NCI-H1092 treated with DMSO at 0.1 percent for 48 hours (cell line): ENCODE measurements at regions not wholly inside any gene's neighbourhood (a gene's known extent, or its start where the extent isn't known, plus 50 kb on each side); places are given as distances from the start of the nearest gene placed in this dataset.

Experiments
- DNase-seq: peaks from one replicate; lab custom pipeline; 2025; lab: John Stamatoyannopoulos, UW

DNA sequence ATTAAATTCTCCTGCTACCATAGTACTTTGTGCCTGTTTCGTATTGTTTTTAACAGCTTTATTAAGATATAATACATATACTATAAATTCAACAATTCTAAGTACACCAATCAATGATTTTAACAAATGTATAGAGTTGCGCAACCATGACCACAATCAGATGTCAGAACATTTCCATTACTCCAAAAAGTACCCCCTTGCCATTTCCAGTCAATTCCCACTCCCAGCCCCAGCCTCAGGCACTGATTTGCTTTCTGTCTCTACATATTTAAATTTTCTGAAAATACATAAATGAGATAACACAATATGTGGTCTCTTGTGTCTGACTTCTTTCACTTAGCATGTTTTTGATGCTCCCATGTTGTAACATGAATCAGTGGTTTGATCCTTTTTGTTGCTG is 193.9 kb downstream of the FIGN start:
- DNase-seq, result no peak

- no peak for DNase-seq
Observed at GRCh38 chr2:163541495-163541894, 194.3 kb downstream of the FIGN start.

DNA sequence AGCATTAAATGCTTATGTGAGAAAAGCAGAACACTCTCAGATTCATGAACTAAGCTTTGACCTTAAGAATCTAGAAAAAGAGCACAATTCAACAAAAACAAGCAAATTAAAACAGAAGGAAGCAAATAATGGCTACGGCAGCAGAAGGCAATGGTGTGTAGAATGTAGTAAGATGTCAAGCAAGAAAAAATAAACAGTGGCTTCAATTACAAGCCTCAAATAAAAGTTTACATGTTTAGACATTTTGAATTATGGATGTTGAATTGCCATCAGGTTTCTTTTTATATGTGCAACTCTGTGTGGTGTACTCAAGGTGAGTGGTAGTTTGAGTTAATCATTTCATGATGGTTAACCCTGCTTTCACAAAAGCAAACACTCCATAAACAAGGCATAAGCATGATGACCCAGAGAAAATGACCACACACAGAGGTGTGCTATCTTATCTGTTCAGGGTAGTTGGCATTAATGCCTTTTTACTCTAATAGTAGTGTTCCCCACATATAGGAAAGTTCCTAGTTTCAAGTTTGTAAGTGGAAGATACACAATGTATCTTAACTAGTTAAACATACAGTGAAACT is 207.1 kb downstream of the FIGN start:
- no peak for DNase-seq

GRCh38 chr2:163527381-163527780 is 208.4 kb downstream of the FIGN start:
- DNase-seq, result no peak

GRCh38 chr2:163518762-163519161 is 217.0 kb downstream of the FIGN start:
- DNase-seq, result no peak

DNA sequence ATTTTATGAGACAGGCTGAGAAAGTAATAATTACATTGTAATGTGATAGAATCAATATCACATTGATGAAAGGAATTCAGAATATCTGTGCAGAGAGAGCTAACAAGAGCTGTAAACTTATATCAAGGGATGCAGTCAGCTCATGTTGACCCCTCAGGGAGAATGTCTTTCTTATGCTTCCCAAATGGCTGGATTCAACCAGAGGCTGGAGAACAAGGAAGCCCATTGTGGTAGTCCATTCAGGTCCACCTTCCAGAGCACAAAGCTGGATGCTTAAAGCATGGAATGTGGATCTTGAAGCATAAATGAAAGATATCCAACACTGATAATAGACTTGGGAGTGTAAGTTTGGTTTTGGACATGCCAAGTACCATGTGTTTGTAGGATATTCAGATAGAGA is 220.0 kb downstream of the FIGN start:
- DNase-seq, result no peak

DNA sequence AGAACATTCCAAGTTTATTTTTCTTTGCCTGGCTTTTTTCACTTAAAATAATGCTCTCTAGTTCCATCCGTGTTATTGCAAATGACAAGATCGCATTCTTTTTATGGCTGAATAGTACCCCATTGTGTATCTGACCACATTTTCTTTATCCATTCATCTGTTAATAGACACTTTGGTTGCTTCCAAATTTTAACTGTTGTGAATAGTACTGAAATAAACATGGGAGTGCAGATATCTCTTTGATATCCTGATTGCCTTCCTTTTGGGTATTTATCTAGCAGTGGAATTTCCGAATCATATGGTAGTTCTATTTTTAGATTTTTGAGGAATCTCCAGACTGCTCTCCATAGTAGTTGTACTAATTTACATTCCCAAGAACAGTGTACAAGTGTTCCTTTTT is 230.5 kb downstream of the FIGN start:
- DNase-seq, result no peak

- DNase-seq, result no peak
Observed at GRCh38 chr2:163493359-163494298, 242.2 kb downstream of the FIGN start.

- no peak for DNase-seq
Observed at GRCh38 chr2:163491850-163492249, 244.0 kb downstream of the FIGN start.

DNA sequence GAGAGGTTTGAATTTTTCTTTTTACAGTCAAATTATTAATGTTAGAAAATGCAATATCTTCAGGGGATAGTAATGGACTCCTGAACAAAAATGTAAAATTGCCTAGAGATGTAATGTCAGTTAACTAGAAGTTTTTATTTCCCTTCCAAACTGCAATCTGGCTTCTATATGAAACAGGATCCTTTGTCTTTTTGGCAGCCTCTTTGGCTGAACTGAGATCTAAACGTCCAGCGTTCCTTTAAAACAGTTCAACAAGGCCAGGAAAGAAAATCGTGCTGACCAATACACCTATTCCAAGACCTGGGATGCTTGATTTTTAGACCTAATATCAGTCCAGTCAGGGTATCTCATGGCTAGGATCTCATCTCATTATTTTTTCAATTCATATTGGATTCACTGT is 245.5 kb downstream of the FIGN start:
- DNase-seq, result no peak

- DNase-seq, result no peak
Observed at GRCh38 chr2:163481515-163481914, 254.3 kb downstream of the FIGN start.

GRCh38 chr2:163479599-163479998 is 256.2 kb downstream of the FIGN start:
- no peak for DNase-seq

DNA sequence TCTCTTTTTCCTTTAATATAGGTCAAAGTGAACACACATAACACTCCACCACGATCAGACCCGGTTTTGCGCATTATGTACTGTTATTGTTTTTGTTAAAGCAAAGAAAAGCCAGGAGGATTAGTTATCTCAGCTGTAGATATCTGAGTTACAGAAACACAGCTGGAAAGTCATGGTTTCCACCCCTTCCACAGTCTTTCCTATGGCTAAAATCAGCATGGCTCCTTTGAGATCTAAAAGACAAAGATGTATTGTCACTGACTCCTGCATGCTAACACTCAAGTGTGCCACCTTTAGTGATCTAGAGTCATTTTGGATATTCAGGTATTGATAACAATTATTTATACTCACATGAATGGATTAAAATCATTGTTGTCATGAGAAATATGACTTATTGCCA is 260.0 kb downstream of the FIGN start:
- no peak for DNase-seq

- DNase-seq, result no peak
Observed at GRCh38 chr2:163474889-163475288, 260.9 kb downstream of the FIGN start.

GRCh38 chr2:163474319-163474744 is 261.5 kb downstream of the FIGN start:
- no peak for DNase-seq

GRCh38 chr2:163471947-163472346 is 263.9 kb downstream of the FIGN start:
- peak; percentile 8 for DNase-seq

GRCh38 chr2:163469561-163469962 is 266.2 kb downstream of the FIGN start:
- no peak for DNase-seq

- no peak for DNase-seq
Observed at GRCh38 chr2:163467251-163467630, 268.6 kb downstream of the FIGN start.

- no peak for DNase-seq
Observed at GRCh38 chr2:163466331-163467250, 269.2 kb downstream of the FIGN start.

GRCh38 chr2:163465440-163465839 is 270.4 kb downstream of the FIGN start:
- DNase-seq, result no peak

- no peak for DNase-seq
Observed at GRCh38 chr2:163463411-163463810, 272.4 kb downstream of the FIGN start.

GRCh38 chr2:163462993-163463392 is 272.8 kb downstream of the FIGN start:
- DNase-seq, result no peak

DNA sequence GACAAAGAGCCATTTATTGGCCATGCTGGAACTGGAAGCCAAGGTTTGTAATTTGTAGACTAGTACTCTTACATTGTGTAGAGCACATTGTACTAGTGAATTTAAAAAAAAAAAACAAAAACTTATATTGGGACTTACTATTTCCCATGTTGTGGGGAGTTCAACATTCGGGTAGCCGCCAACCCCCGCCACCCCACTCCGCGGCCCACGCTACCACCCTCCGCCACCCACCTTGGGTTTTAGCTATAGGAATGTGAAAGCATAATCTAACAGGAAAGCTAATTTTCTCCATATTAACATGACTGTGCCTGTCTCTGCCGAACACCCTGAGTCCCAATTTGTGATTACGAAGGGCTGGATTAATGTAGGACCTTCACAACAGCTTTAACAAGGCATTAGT is 275.8 kb downstream of the FIGN start:
- DNase-seq, result no peak
